Kidney (tissue), 13 donors: ENCODE measurements at regions not wholly inside any gene's neighbourhood (a gene's known extent, or its start where the extent isn't known, plus 50 kb on each side); places are given as distances from the start of the nearest gene placed in this dataset.

ENCODE experiments used
- DNase-seq, 5 donors: peaks; one replicate each; pipeline ENCODE4 v3.0.0-alpha.2; 2013 to 2020
- FAIRE-seq: peaks from 2 replicates; lab custom pipeline; 2012; peaks lifted over from hg19 to GRCh38; lab: Jason Lieb, UNC
- H3K27ac ChIP-seq, 2 donors: one replicate each; pipeline ENCODE4 v1.7.0; 2013; ENCODE audit warnings: low read depth in 2 of 2, low read length in 2 of 2, inconsistent platforms in 1 of 2
- H3K27me3 ChIP-seq: one replicate; pipeline ENCODE4 v1.7.1; 2013; ENCODE audit warnings: low read length, inconsistent platforms; ENCODE audit not compliant: control insufficient read depth, insufficient read depth
- H3K36me3 ChIP-seq, 3 donors: one replicate each; pipeline versions ENCODE4 v1.7.0 to v1.7.1; 2013; ENCODE audit warnings: low read length in 3 of 3, control low read depth in 1 of 3, inconsistent platforms in 1 of 3; ENCODE audit not compliant: insufficient read depth in 3 of 3, control insufficient read depth in 2 of 3
- H3K4me1 ChIP-seq, 3 donors: one replicate each; pipeline versions ENCODE4 v1.7.0 to v1.7.1; 2013; ENCODE audit warnings: low read length in 3 of 3, inconsistent platforms in 1 of 3, low read depth in 1 of 3; ENCODE audit not compliant: control insufficient read depth in 2 of 3, insufficient read depth in 2 of 3
- H3K4me3 ChIP-seq, 3 donors: one replicate each; pipeline versions ENCODE4 v1.7.0 to v1.8.1; 2013; ENCODE audit warnings: low read length in 3 of 3, control low read depth in 1 of 3, inconsistent platforms in 1 of 3
- H3K9ac ChIP-seq, 3 donors: one replicate each; pipeline versions ENCODE4 v1.7.0 to v1.7.1; 2013; ENCODE audit warnings: low read length in 3 of 3, control low read depth in 1 of 3, inconsistent platforms in 1 of 3
- H3K9me3 ChIP-seq, 3 donors: one replicate each; pipeline versions ENCODE4 v1.7.0 to v1.7.1; 2013; ENCODE audit warnings: low read length in 3 of 3, control low read depth in 1 of 3, inconsistent platforms in 1 of 3; ENCODE audit not compliant: control insufficient read depth in 2 of 3, insufficient read depth in 1 of 3
- intact Hi-C: fragments of 100-400 bp; cut with DNase I; formaldehyde crosslinking; loops from one replicate; pipeline ENCODE4 v1.11.1; 2022
- TF ChIP-seq, protein P1 (sequence below): IDR thresholded peaks from 3 replicates; pipeline ENCODE4 v1.5.1; 2012; ENCODE audit warnings: mild to moderate bottlenecking, moderate library complexity, borderline replicate concordance; ENCODE audit not compliant: insufficient read depth; ENCODE audit errors: extremely low read depth
- donor health status: control.
- donor health status: control.
- donor health status: control.
- donor health status: control.
- donor health status: control.
- donor health status: DM: yes; HTN: yes; CAD: no.
- donor health status: Normal renal cell carcinoma (clear cell type).

DNA sequence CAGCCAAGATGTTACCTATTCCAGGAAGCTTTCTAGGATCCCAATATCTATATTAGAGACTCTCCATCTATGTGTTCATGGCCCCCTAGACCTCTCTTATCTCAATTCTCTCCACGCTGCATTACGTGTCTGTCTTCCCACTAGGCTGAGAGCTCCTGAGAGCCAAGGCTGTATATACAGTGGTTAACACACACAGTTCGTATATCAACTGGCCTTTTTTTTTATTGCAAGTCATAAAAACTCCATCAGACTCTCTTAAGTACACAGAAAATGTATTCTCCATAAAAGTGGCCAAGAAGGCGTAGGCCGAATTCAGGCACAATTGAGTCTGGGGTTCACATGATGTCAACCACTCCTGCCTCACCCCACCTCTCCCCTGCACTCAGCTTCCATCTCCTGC, 115.9 kb downstream of the TRIM29 start:
- DNase-seq (no peak), FAIRE-seq (no peak)
- H3K27me3 ChIP-seq = no peaks in the 10 kb centered on the region
- no peak overlapping the region for H3K4me3 ChIP-seq
- H3K27ac ChIP-seq = no peak overlapping the region
- H3K4me1 ChIP-seq = no peaks in the 10 kb centered on the region
- TF ChIP-seq, protein P1, sequence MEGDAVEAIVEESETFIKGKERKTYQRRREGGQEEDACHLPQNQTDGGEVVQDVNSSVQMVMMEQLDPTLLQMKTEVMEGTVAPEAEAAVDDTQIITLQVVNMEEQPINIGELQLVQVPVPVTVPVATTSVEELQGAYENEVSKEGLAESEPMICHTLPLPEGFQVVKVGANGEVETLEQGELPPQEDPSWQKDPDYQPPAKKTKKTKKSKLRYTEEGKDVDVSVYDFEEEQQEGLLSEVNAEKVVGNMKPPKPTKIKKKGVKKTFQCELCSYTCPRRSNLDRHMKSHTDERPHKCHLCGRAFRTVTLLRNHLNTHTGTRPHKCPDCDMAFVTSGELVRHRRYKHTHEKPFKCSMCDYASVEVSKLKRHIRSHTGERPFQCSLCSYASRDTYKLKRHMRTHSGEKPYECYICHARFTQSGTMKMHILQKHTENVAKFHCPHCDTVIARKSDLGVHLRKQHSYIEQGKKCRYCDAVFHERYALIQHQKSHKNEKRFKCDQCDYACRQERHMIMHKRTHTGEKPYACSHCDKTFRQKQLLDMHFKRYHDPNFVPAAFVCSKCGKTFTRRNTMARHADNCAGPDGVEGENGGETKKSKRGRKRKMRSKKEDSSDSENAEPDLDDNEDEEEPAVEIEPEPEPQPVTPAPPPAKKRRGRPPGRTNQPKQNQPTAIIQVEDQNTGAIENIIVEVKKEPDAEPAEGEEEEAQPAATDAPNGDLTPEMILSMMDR = no peak
- intact Hi-C loops = no loop called here
- no peaks in the 10 kb centered on the region for H3K9me3 ChIP-seq
- no peaks in the 10 kb centered on the region for H3K36me3 ChIP-seq
- no peak overlapping the region for H3K9ac ChIP-seq

DNA sequence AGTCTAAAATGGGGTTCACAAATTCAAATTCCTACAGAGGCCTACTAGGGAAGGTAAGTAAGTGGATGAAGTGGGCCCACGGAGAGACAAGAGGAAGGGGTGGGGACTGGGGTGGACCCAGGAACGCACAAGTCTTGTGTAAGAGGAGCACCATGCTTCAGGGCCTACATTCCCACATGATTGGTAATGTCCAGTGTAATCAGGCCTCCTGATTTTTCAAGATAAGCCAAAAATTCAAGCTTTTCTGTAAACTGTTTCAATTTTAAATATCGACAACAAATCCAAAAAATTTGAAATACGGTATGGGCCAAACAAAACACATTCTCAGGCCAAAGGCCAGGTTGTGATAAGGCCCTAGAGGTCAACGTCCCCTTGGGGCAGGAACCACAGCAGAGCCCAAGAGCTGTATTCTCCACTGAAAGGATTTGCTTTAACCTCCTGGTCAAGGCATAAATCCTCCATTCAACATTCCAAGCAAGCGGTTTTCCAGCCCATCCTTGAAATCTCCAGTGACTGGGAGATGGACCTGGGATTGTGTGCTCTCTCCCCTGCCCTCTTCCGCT, 116.4 kb downstream of the TRIM29 start:
- FAIRE-seq (no peak), DNase-seq (no peak)
- TF ChIP-seq, protein P1 = no peak
- Histone ChIP-seq H3K9ac (no peak overlapping the region), H3K27ac (no peak overlapping the region), H3K27me3 (no peaks in the 10 kb centered on the region), H3K4me1 (no peaks in the 10 kb centered on the region), H3K4me3 (no peak overlapping the region), H3K36me3 (no peaks in the 10 kb centered on the region), H3K9me3 (no peaks in the 10 kb centered on the region)
- intact Hi-C loops = no loop called here

DNA sequence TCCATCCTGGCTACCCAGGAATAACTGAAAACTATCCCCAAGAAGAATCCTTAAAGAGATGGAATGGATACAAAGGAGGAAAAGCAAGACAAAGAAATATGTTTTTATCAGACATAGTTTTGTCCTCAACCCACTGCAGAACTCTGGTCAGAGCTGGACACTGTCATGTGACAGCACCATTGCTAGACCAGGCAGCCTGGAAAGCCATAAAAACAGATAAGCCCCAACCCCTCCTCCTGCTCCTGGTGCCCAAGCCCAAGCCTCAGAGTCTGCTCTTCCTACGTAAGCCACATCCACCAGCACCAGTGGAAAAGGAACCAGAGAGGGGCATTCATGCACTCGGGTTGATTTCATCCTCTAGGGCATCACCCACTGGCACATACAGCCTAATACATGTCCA, 116.9 kb downstream of the TRIM29 start:
- Histone ChIP-seq H3K9me3 (no peaks in the 10 kb centered on the region), H3K4me3 (no peak overlapping the region), H3K4me1 (no peaks in the 10 kb centered on the region), H3K36me3 (no peaks in the 10 kb centered on the region), H3K9ac (no peak overlapping the region), H3K27ac (no peak overlapping the region), H3K27me3 (no peaks in the 10 kb centered on the region)
- FAIRE-seq = no peak
- no peak for DNase-seq
- intact Hi-C loops = no loop called here
- TF ChIP-seq, protein P1 = no peak

DNA sequence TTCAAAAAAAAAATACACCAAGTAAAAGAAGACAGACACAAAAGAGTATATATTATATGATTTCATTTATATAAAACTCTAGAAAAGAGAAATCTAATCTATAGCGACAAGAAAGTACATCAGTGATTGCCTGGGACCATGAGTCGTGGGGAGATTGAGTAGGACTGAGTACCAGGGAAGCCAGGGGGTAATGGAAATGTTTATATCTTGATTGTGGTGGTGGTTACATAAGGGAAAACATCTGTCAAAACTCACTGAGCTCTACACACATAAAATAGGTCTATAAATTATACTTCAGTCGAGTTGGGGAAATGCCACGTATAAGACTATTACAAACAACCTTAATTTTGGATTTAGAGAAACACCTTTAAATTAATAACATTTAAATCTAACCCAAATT, 117.4 kb downstream of the TRIM29 start:
- intact Hi-C loops = no loop called here
- FAIRE-seq = no peak
- H3K9me3 ChIP-seq = no peaks in the 10 kb centered on the region
- H3K4me3 ChIP-seq = no peak overlapping the region
- no peaks in the 10 kb centered on the region for H3K36me3 ChIP-seq
- no peaks in the 10 kb centered on the region for H3K27me3 ChIP-seq
- no peaks in the 10 kb centered on the region for H3K4me1 ChIP-seq
- no peak for DNase-seq
- TF ChIP-seq, protein P1 = no peak
- no peak overlapping the region for H3K9ac ChIP-seq
- no peak overlapping the region for H3K27ac ChIP-seq
